ENCODE measurements at regions not wholly inside any gene's neighbourhood (a gene's known extent, or its start where the extent isn't known, plus 50 kb on each side); places are given as distances from the start of the nearest gene placed in this dataset.

- no peaks in the 10 kb centered on the region for H3K9me3 Mint-ChIP-seq
- H3K4me1 Mint-ChIP-seq (ENCODE audit: unreplicated experiment), result no peaks in the 10 kb centered on the region
- no peaks in the 10 kb centered on the region for H3K36me3 Mint-ChIP-seq
- no peak overlapping the region for H3K27ac Mint-ChIP-seq
- no peak for TF ChIP-seq CTCF (conservative IDR thresholded peaks at IDR 0.05)
- H3K27me3 Mint-ChIP-seq, result no peaks in the 10 kb centered on the region
- DNase-seq (ENCODE audit: extremely low spot score, unreplicated experiment), result no peak
- H3K4me3 Mint-ChIP-seq, result no peak overlapping the region
These were observed 72.0 kb upstream of the API5 start for GRCh38 chr11:43239791-43240190.

GRCh38 chr11:43242401-43242800, 69.4 kb upstream of the API5 start:
- no peaks in the 10 kb centered on the region for H3K27me3 Mint-ChIP-seq
- no peak overlapping the region for H3K4me3 Mint-ChIP-seq
- no peaks in the 10 kb centered on the region for H3K9me3 Mint-ChIP-seq
- H3K36me3 Mint-ChIP-seq, result no peaks in the 10 kb centered on the region
- no peak for TF ChIP-seq CTCF (conservative IDR thresholded peaks at IDR 0.05)
- DNase-seq (ENCODE audit: extremely low spot score, unreplicated experiment), result no peak
- no peaks in the 10 kb centered on the region for H3K4me1 Mint-ChIP-seq (ENCODE audit: unreplicated experiment)
- H3K27ac Mint-ChIP-seq, result no peak overlapping the region

- Mint-ChIP-seq H3K36me3 (no peaks in the 10 kb centered on the region), H3K4me3 (no peak overlapping the region), H3K4me1 (ENCODE audit: unreplicated experiment) (no peaks in the 10 kb centered on the region), H3K9me3 (no peaks in the 10 kb centered on the region), H3K27ac (no peak overlapping the region), H3K27me3 (no peaks in the 10 kb centered on the region)
- no peak for DNase-seq (ENCODE audit: extremely low spot score, unreplicated experiment)
- TF ChIP-seq CTCF (conservative IDR thresholded peaks at IDR 0.05), result no peak
These were observed 67.9 kb upstream of the API5 start for GRCh38 chr11:43243927-43244326.

GRCh38 chr11:43245466-43245865, 66.3 kb upstream of the API5 start:
- no peaks in the 10 kb centered on the region for H3K4me1 Mint-ChIP-seq (ENCODE audit: unreplicated experiment)
- H3K27ac Mint-ChIP-seq, result no peak overlapping the region
- H3K4me3 Mint-ChIP-seq, result no peak overlapping the region
- no peak for DNase-seq (ENCODE audit: extremely low spot score, unreplicated experiment)
- H3K36me3 Mint-ChIP-seq, result no peaks in the 10 kb centered on the region
- no peak for TF ChIP-seq CTCF (conservative IDR thresholded peaks at IDR 0.05)
- H3K27me3 Mint-ChIP-seq, result no peaks in the 10 kb centered on the region
- H3K9me3 Mint-ChIP-seq, result no peaks in the 10 kb centered on the region

- no peaks in the 10 kb centered on the region for H3K36me3 Mint-ChIP-seq
- H3K4me1 Mint-ChIP-seq (ENCODE audit: unreplicated experiment), result no peaks in the 10 kb centered on the region
- no peak for DNase-seq (ENCODE audit: extremely low spot score, unreplicated experiment)
- no peaks in the 10 kb centered on the region for H3K9me3 Mint-ChIP-seq
- H3K27ac Mint-ChIP-seq, result no peak overlapping the region
- TF ChIP-seq CTCF (conservative IDR thresholded peaks at IDR 0.05), result no peak
- peaks cover 4% of the 10 kb centered on the region for H3K27me3 Mint-ChIP-seq
- H3K4me3 Mint-ChIP-seq, result no peak overlapping the region
These were observed 61.5 kb upstream of the API5 start for GRCh38 chr11:43250309-43250708.

- H3K4me3 Mint-ChIP-seq, result no peak overlapping the region
- H3K4me1 Mint-ChIP-seq (ENCODE audit: unreplicated experiment), result no peaks in the 10 kb centered on the region
- no peak for TF ChIP-seq CTCF (conservative IDR thresholded peaks at IDR 0.05)
- H3K27ac Mint-ChIP-seq, result no peak overlapping the region
- no peaks in the 10 kb centered on the region for H3K27me3 Mint-ChIP-seq
- DNase-seq (ENCODE audit: extremely low spot score, unreplicated experiment), result no peak
- no peaks in the 10 kb centered on the region for H3K36me3 Mint-ChIP-seq
- H3K9me3 Mint-ChIP-seq, result no peaks in the 10 kb centered on the region
These were observed 50.0 kb upstream of the API5 start for GRCh38 chr11:43261775-43262174.
